ENCODE measurements at regions not wholly inside any gene's neighbourhood (a gene's known extent, or its start where the extent isn't known, plus 50 kb on each side); places are given as distances from the start of the nearest gene placed in this dataset.
"Not testable (repeated sequence)": the region's sequence is repeated elsewhere in the genome, so short reads cannot be mapped to it uniquely, and the experiment has no call there.

DNA sequence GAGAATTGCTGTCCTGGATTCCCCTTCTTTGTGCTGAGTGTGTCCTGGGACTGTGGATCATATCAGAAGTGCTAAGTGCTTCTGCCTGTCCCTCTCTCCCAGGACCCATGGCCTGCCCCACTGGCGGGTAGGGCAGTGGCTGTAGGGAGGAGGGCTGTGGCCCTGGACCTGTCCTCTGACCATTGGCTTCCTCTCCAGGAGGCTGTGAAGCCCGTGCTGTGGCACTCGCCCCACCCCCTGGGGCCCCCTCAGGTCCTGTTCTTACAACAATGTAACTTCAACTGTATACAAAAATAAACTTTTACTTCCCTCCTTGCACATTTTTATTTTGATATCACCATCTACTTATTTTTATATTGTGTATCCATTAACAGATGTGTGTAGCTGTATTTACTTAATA is 743.8 kb upstream of the CDH8 start:
- H3K79me2 ChIP-seq (ENCODE audit: control insufficient read depth, insufficient read depth, low read length); SMC1A ChIA-PET (ENCODE audit: uncharacterized antibody, unreplicated experiment); BruUV-seq (replicated peaks); H3K4me1 ChIP-seq (ENCODE audit: control insufficient read depth, insufficient read depth, low read length); H2AFZ ChIP-seq (ENCODE audit: control insufficient read depth, low read depth, low read length); H3K9me3 ChIP-seq (replicated peaks; ENCODE audit: control insufficient read depth, insufficient read depth, low read length); intact Hi-C loops (cut with micrococcal nuclease; ENCODE audit: unreplicated experiment); CTCF ChIA-PET; H4K20me1 ChIP-seq (ENCODE audit: control insufficient read depth, insufficient read depth); H3K27me3 ChIP-seq (replicated peaks in 1 of 2; ENCODE audit: control insufficient read depth in 2 of 2, insufficient read depth in 2 of 2, low read length in 1 of 2); ATAC-seq; FAIRE-seq; DNase-seq (ENCODE audit: low read depth, low spot score); RAD21 ChIA-PET (ENCODE audit: unreplicated experiment); POLR2A ChIA-PET; H3K9ac ChIP-seq (ENCODE audit: control insufficient read depth, insufficient read depth, low read length); H3K4me3 ChIP-seq; H3K36me3 ChIP-seq (ENCODE audit: control insufficient read depth in 2 of 2, insufficient read depth in 2 of 2, low read length in 1 of 2); H3K4me2 ChIP-seq (ENCODE audit: control insufficient read depth, insufficient read depth); H3K27ac ChIP-seq (ENCODE audit: control insufficient read depth, insufficient read depth): not testable (repeated sequence)
- in situ Hi-C loops (cut with MboI) = loop anchor here (25.0 kb wide), 1 partner anchor 107 kb away; no protein-coding TSS in a partner anchor
- 0% methylated on average over 3 of the region's 3 CpGs for WGBS (ENCODE audit: insufficient coverage, insufficient replicate concordance, low lambda C conversion rate, missing lambda C conversion rate)

GRCh38 chr16:62764572-62764971 is 728.3 kb upstream of the CDH8 start:
- WGBS (ENCODE audit: insufficient coverage, insufficient replicate concordance, low lambda C conversion rate, missing lambda C conversion rate) = 24% methylated on average over 2 of the region's 2 CpGs
- DNase-seq (ENCODE audit: low read depth, low spot score) (no peak), ATAC-seq (no peak), FAIRE-seq (no peak)
- TF ChIP-seq, protein P1, sequence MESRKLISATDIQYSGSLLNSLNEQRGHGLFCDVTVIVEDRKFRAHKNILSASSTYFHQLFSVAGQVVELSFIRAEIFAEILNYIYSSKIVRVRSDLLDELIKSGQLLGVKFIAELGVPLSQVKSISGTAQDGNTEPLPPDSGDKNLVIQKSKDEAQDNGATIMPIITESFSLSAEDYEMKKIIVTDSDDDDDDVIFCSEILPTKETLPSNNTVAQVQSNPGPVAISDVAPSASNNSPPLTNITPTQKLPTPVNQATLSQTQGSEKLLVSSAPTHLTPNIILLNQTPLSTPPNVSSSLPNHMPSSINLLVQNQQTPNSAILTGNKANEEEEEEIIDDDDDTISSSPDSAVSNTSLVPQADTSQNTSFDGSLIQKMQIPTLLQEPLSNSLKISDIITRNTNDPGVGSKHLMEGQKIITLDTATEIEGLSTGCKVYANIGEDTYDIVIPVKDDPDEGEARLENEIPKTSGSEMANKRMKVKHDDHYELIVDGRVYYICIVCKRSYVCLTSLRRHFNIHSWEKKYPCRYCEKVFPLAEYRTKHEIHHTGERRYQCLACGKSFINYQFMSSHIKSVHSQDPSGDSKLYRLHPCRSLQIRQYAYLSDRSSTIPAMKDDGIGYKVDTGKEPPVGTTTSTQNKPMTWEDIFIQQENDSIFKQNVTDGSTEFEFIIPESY (IDR thresholded peaks at IDR 0.05) = no peak
- TF ChIP-seq MAX (IDR thresholded peaks at IDR 0.05; ENCODE audit: low read depth, low read length) = no peak
- no peak for TF ChIP-seq SUPT20H (IDR thresholded peaks at IDR 0.05; ENCODE audit: borderline replicate concordance, control insufficient read depth, low read depth, low read length)
- TF ChIP-seq DPF2 (IDR thresholded peaks at IDR 0.05) = no peak
- TF ChIP-seq STAT3 (IDR thresholded peaks at IDR 0.05; ENCODE audit: low read depth, low read length) = no peak
- TF ChIP-seq GABPA (IDR thresholded peaks at IDR 0.05; ENCODE audit: low read depth) = no peak
- H2AFZ ChIP-seq (ENCODE audit: control insufficient read depth, low read depth, low read length) = no peak overlapping the region
- no peaks in the 10 kb centered on the region; the same call in 2 of the 3 replicates for H3K9me3 ChIP-seq (replicated peaks; ENCODE audit: control insufficient read depth, insufficient read depth, low read length)
- H4K20me1 ChIP-seq (ENCODE audit: control insufficient read depth, insufficient read depth) = no peaks in the 10 kb centered on the region
- ChIA-PET CTCF (no interaction called here), SMC1A (ENCODE audit: uncharacterized antibody, unreplicated experiment) (no interaction called here), RAD21 (ENCODE audit: unreplicated experiment) (no interaction called here), POLR2A (no interaction called here)
- no peaks in the 10 kb centered on the region for H3K79me2 ChIP-seq (ENCODE audit: control insufficient read depth, insufficient read depth, low read length)
- BruUV-seq (replicated peaks) = no TSS peak
- in situ Hi-C loops (cut with MboI) = no loop called here
- no peaks in the 10 kb centered on the region for H3K27me3 ChIP-seq (replicated peaks in 1 of 2; ENCODE audit: control insufficient read depth in 2 of 2, insufficient read depth in 2 of 2, low read length in 1 of 2)
- H3K9ac ChIP-seq (ENCODE audit: control insufficient read depth, insufficient read depth, low read length) = no peak overlapping the region
- intact Hi-C loops (cut with micrococcal nuclease; ENCODE audit: unreplicated experiment) = no loop called here
- H3K27ac ChIP-seq (ENCODE audit: control insufficient read depth, insufficient read depth) = no peak overlapping the region
- no peak overlapping the region for H3K4me3 ChIP-seq
- H3K4me2 ChIP-seq (ENCODE audit: control insufficient read depth, insufficient read depth) = no peak overlapping the region
- H3K36me3 ChIP-seq (ENCODE audit: control insufficient read depth in 2 of 2, insufficient read depth in 2 of 2, low read length in 1 of 2) = no peaks in the 10 kb centered on the region
- no peaks in the 10 kb centered on the region for H3K4me1 ChIP-seq (ENCODE audit: control insufficient read depth, insufficient read depth, low read length)
